Adrenal gland (tissue), 9 donors: ENCODE measurements at regions not wholly inside any gene's neighbourhood (a gene's known extent, or its start where the extent isn't known, plus 50 kb on each side); places are given as distances from the start of the nearest gene placed in this dataset.

Source experiments
- DNase-seq, 7 donors: peaks; one replicate each; pipeline ENCODE4 v3.0.0-alpha.2; 2019 to 2020
- H3K27ac ChIP-seq, 5 donors: fragments of 200-600 bp; sonication (generic) in 4 of 5; 1 replicate in 3 of 5; 2 replicates in 2 of 5; pipeline versions ENCODE4 v1.5.1 to v1.8.0; 2016 to 2020; ENCODE audit warnings: mild to moderate bottlenecking in 1 of 5
- H3K27me3 ChIP-seq: fragments of 200-600 bp; 2 replicates; pipeline ENCODE4 v1.8.0; 2021
- H3K36me3 ChIP-seq, 2 donors: fragments of 200-600 bp; replicated peaks in 1 of 2; 1 replicate in 1 of 2; 2 replicates in 1 of 2; pipeline versions ENCODE4 v1.5.1 to v1.8.0; 2018 to 2022
- H3K4me1 ChIP-seq, 2 donors: fragments of 200-600 bp; replicated peaks in 1 of 2; 1 replicate in 1 of 2; 2 replicates in 1 of 2; pipeline versions ENCODE4 v1.5.1 to v1.8.0; 2018 to 2021
- H3K4me3 ChIP-seq, 4 donors: fragments of 200-600 bp; sonication (generic) in 3 of 4; one replicate each; pipeline ENCODE4 v1.5.1; 2016 to 2018
- H3K9me3 ChIP-seq, 3 donors: fragments of 200-600 bp; sonication (generic) in 1 of 3; replicated peaks in 1 of 3; 1 replicate in 2 of 3; 2 replicates in 1 of 3; pipeline versions ENCODE4 v1.5.1 to v1.8.0; 2016 to 2021
- POLR2A ChIP-seq, 2 donors: fragments of 450-650 bp; IDR thresholded peaks; one replicate each; pipeline ENCODE4 v1.6.1; 2017; ENCODE audit warnings: antibody characterized with exemption in 2 of 2, mild to moderate bottlenecking in 2 of 2, moderate library complexity in 1 of 2
- WGBS, 4 donors: extraction: QIAGEN DNeasy Blood & Tissue Kit in 2 of 4; methylation state at CpG; one replicate each; pipeline versions ENCODE4 v1.1.5 to v1.1.7; 2013 to 2017; 5-methylcytosine and 5-hydroxymethylcytosine counted together
- intact Hi-C, 2 donors: fragments of 100-400 bp; cut with DNase I; formaldehyde crosslinking; loops; one replicate each; pipeline versions ENCODE4 v1.14.1 to v1.15.0; 2022 to 2023
- TF ChIP-seq, protein P1 (sequence below), 6 experiments: fragments of 450-650 bp in 4 of 6; fragments of 200-600 bp in 2 of 6; sonication (generic) in 1 of 6; IDR thresholded peaks; 1 replicate in 5 of 6; 2 replicates in 1 of 6; pipeline versions ENCODE4 v1.5.1 to v1.8.0; 2016 to 2021; ENCODE audit warnings: antibody characterized with exemption in 6 of 6, mild to moderate bottlenecking in 2 of 6, moderate library complexity in 1 of 6
- donor health status: healthy with polysubstance abuse.
- donor health status: Bipolar disorder and iron deficiency.
- donor health status: DM: yes; HTN: yes; CAD: no.
- donor health status: DM: no; HTN: no; CAD: no.
- donor health status: DM: no; HTN: no; CAD: no.

DNA sequence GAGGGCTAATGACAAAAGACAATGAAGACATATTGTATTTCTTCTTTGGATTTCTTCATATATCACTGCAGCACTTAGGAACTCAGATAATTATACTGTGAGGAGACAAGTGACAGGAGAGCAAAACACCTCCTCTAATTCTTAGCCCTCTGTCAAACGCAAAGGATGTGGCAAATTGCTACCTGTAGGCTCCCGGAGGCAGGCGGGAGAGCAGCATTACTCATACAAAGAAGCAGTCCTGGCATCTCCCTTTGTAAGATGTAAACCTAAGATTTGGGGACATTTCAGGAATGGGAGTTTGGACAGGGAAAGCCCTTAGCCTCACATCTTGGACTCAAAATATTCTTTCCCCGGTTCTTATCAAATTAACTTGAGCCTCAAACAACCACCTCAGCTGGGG lies 460.8 kb downstream of the SOX2 start:
- Histone ChIP-seq H3K27ac (no peak overlapping the region), H3K4me3 (no peak overlapping the region), H3K9me3 (no peaks in the 10 kb centered on the region), H3K4me1 (no peaks in the 10 kb centered on the region), H3K36me3 (no peaks in the 10 kb centered on the region), H3K27me3 (no peaks in the 10 kb centered on the region)
- intact Hi-C loops, result no loop called here
- no peak for TF ChIP-seq POLR2A (IDR thresholded peaks at IDR 0.05)
- TF ChIP-seq, protein P1, sequence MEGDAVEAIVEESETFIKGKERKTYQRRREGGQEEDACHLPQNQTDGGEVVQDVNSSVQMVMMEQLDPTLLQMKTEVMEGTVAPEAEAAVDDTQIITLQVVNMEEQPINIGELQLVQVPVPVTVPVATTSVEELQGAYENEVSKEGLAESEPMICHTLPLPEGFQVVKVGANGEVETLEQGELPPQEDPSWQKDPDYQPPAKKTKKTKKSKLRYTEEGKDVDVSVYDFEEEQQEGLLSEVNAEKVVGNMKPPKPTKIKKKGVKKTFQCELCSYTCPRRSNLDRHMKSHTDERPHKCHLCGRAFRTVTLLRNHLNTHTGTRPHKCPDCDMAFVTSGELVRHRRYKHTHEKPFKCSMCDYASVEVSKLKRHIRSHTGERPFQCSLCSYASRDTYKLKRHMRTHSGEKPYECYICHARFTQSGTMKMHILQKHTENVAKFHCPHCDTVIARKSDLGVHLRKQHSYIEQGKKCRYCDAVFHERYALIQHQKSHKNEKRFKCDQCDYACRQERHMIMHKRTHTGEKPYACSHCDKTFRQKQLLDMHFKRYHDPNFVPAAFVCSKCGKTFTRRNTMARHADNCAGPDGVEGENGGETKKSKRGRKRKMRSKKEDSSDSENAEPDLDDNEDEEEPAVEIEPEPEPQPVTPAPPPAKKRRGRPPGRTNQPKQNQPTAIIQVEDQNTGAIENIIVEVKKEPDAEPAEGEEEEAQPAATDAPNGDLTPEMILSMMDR (IDR thresholded peaks at IDR 0.05), result no peak
- DNase-seq, result no peak
- WGBS, 4 donors, result 55 to 66% (median 62%) methylated on average over 4 of the region's 4 CpGs

DNA sequence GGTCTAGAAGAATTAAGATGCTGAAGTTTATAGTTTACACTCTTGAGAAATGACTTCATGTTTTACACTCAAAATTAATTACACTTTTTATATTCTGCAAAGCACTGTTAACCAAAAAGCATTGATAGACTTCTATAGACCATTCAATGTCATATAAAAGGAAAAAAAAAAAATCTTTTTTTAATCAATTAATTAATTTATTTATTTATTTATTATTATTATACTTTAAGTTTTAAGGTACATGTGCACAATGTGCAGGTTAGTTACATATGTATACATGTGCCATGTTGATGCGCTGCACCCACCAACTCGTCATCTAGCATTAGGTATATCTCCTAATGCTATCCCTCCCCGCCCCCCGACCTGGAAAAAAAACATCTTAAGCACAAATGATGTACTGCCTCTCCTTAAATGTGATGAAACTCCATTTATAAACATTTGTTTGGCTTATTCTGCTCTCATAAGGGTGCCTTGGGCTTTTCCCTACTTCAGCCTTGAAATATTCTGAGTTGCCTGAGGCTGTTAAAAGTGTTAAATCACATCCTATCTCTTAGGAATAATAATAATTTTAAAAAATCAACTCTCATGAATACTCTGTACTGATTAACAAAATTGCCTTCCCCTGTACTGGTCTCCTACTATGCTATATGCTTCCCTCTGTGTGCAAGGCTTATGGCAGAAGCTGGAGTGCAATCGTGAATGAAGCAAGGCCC lies 466.9 kb downstream of the SOX2 start:
- TF ChIP-seq, protein P1 (IDR thresholded peaks at IDR 0.05), result no peak
- no peak for TF ChIP-seq POLR2A (IDR thresholded peaks at IDR 0.05)
- no peak overlapping the region for H3K27ac ChIP-seq
- no peaks in the 10 kb centered on the region for H3K27me3 ChIP-seq
- no peak for DNase-seq
- 70 to 79% (median 77%) methylated on average over 5 of the region's 5 CpGs for WGBS, 4 donors
- intact Hi-C loops, result no loop called here
- no peaks in the 10 kb centered on the region for H3K36me3 ChIP-seq
- H3K4me3 ChIP-seq, result no peak overlapping the region
- H3K9me3 ChIP-seq, result no peaks in the 10 kb centered on the region
- no peaks in the 10 kb centered on the region for H3K4me1 ChIP-seq

DNA sequence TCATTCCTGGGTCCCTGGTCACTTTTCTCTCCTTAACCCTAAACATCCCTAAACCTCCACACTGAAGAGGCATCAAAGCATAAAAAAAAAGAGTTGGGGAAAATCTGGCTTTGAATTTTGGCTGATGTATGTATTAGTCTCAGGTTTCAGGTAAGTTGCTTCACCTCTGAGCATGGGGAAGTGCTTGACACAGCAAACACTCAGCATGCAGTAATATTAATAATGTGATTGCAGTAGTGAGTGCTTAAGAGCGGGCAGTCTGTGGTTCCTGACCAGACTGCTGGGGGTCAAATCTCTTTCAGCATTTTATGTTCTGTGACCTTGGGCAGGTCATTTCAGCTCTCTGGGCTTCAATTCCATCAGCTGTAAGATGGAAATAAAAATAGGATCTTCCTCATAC lies 467.9 kb downstream of the SOX2 start:
- TF ChIP-seq, protein P1 (IDR thresholded peaks at IDR 0.05), result no peak
- no peak for TF ChIP-seq POLR2A (IDR thresholded peaks at IDR 0.05)
- Histone ChIP-seq H3K4me1 (no peaks in the 10 kb centered on the region), H3K9me3 (no peaks in the 10 kb centered on the region), H3K36me3 (no peaks in the 10 kb centered on the region), H3K27me3 (no peaks in the 10 kb centered on the region), H3K4me3 (no peak overlapping the region), H3K27ac (no peak overlapping the region)
- no peak for DNase-seq
- intact Hi-C loops, result no loop called here
- 72 to 86% (median 78%) methylated on average over 1 of the region's 1 CpG for WGBS, 4 donors

DNA sequence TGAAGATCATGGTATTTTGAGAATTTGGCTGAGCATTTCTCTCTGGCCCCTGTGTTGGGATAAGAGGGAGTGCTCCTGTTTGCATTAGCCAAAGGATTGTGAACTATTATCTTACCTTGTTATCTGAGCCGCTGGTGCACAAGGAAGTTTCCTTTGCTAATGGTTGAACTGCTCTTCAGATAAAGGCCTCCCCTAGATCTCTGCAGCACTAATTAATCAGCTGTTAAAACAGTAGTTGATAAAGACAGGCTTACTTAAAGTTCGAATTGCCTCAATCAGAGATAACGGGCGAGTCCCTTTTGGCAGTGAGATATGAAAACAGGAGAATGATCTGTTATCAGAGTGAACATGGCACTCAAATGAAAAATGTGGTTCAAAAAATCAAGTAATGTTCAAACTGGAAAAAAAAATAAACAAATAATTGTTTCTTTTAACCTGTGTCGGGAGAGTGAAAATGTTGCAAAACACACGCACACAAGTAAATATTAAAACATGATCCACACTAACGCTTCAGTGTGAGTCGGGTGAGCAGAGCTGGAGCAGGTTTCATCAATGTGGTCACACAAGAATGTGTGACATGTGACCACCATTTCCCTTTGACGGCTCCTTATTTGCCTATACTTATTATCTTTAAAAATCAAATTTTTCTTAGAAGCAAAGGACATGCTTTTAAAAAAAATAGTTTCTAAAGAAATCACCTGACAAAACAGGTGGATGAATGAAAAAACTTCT lies 469.1 kb downstream of the SOX2 start:
- Histone ChIP-seq H3K27ac (no peak overlapping the region), H3K36me3 (no peaks in the 10 kb centered on the region), H3K27me3 (no peaks in the 10 kb centered on the region), H3K9me3 (no peaks in the 10 kb centered on the region), H3K4me1 (no peaks in the 10 kb centered on the region), H3K4me3 (no peak overlapping the region)
- no peak for DNase-seq
- no peak for TF ChIP-seq POLR2A (IDR thresholded peaks at IDR 0.05)
- TF ChIP-seq, protein P1 (IDR thresholded peaks at IDR 0.05), result no peak
- 53 to 57% (median 56%) methylated on average over 9 of the region's 9 CpGs for WGBS, 4 donors
- intact Hi-C loops, result no loop called here
